Stimulated activated CD4-positive, alpha-beta T cell treated with anti-CD3 and anti-CD28 coated beads, Interleukin-2, amount 100 ng/mL, for 48 hours (primary cell): ENCODE measurements at regions not wholly inside any gene's neighbourhood (a gene's known extent, or its start where the extent isn't known, plus 50 kb on each side); places are given as distances from the start of the nearest gene placed in this dataset.

ENCODE experiments used
- DNase-seq, 2 donors: peaks; one replicate each; pipeline ENCODE4 v3.0.0-alpha.2; 2020

- DNase-seq = no peak
These were observed 140.1 kb upstream of the PARP11 start for GRCh38 chr12:4012977-4013968.

DNA sequence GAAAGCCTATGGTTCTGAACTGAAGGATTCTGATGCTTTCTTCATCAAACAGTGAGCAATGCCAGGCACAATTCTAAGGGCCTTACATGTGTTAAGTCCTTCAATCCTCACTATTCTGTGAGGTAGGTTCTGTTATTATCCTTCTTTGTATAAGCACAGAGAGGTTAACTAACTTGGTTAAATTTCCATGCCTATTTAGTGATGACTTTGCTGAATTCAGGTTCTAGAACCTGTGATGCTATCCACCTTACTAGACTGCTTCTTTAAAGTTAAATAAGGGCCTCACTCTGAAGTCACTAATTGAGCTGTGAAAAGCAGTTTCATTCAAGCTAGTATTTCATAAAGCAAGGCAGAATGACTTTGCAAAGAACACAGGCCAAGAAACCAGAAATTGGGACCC, 138.9 kb upstream of the PARP11 start:
- DNase-seq = no peak

DNA sequence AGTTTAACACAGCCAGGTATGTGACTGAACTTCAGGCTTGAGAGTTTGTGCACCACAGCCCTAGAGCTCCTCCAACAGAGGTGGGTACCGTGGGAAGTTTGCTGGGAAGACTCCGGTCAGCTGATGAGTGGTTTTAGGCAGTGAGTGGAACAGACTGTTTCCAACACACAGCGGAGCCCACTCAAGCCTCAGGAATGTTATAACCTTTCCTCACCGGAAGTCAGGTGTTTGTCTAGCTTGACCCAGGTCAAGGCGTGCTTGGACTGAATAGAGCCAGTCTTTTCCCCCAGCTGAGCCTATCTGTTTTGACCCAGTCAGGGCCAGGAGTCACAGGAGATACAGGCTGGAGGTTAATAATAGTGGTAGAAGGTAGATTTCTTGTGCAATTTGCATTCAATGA, 138.4 kb upstream of the PARP11 start:
- no peak for DNase-seq

DNA sequence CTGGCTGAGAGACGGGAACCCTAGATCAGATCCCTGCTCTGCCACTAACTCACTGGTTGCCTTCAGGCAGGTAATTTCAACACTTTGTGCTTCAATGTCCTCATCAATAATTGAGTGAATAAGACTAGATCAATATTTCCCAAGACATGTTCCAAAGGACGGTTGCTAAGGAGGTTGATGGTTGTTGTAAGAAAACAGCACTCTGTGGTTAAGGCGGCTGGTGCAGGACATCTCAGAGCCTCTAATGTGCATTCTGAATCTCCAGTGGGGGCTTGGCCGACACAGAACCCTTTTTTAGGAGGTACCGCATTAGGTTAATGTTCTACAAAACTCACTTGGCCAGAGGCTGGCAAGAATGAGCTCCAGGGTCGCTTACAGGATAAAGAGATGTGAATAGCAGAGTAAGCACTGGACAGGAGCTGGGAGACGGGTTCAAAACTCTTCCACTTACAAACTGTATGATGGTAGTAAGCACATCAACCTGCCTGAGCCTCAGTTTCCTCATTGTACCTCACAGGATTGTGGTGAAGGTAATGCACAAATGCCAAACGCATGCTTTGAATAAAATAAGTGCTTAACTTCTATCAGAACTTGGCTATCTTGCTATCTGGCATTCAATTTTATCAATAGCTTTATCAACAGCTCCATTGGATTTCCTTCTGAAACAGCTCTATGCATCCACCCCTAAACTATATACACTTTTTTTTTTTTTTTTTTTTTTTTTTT, 136.9 kb upstream of the PARP11 start:
- DNase-seq = no peak

GRCh38 chr12:4006743-4007142, 133.5 kb upstream of the PARP11 start:
- no peak for DNase-seq

GRCh38 chr12:4005851-4006430, 132.7 kb upstream of the PARP11 start:
- DNase-seq = no peak

DNA sequence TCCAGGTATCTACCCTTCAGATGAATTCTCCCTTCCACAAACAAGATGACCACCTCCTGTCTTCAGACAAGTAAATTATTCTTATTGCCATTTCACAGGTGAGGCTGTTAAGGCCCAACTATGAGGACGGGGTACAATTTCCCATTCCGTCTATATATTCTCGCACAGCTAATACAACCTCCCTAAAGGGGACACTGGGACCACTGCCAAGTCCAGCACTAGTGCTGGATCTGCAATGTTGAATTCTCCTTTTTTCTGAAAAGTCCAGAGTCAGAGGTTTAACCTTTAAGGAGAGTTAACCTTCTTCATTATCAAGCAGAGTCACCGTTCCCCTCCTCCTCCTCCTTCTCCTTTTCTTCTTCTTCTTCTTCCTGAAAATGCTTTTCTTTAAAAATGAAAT, 130.4 kb upstream of the PARP11 start:
- no peak for DNase-seq

- no peak for DNase-seq
These were observed 129.4 kb upstream of the PARP11 start for GRCh38 chr12:4002601-4003000.

DNA sequence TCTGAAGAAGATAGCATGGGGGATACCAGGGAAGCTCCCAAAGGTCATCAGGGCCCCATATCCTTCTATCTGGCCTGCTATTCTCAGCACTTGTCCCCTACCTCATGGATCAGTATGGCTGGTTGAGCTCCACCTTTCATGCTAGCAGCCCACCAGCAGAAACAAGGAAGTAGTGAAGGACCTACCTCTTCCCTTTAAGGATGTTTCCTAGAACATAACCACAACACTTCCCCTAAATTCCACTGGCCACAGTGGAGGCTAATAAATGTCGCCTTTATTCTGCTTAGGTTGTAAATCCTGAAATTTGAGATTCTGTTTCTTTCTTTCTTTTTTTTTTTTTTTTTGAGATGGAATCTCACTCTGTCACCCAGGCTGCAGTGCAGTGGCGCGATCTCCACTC, 128.6 kb upstream of the PARP11 start:
- no peak for DNase-seq

GRCh38 chr12:4001031-4001430, 127.8 kb upstream of the PARP11 start:
- no peak for DNase-seq

GRCh38 chr12:3999904-4000303, 126.7 kb upstream of the PARP11 start:
- DNase-seq = no peak

DNA sequence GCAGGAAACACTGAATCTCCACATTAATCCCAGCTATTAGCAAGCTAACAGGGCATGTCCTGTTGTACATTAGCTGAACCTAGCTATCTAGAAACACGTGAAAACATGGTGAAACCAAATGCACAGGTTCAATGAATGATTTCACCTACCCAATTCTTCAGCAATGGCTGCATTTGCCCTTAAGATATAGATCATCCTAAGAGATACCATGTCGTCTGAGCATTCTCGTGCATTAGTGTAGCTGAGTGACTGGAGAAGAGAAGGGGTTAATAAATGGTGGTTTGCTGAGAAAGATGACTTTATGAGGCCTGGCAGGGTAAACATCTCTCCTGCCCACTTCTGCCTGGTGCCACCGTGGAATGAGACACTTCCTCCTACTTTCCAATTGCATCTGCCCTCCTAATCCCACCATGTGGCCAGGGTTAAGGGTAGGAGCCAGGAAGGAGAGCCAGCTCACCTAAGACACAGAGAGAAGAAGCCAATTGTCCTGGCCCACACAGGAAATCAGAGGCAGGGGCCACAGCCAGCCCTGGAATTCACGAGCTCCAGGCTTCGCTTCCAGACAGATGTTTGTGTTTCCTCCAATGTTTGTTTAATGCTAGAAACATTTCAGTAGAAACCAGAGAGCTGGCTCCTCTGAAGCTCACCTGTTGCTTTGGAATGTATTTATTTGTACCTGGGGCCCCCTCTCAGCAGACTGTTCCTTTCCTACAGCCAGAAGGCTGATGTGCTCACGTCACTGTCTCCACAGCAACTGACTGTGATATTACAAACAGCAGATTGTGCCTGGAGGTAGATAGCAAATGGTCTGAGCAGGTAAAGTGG, 126.0 kb upstream of the PARP11 start:
- no peak for DNase-seq

DNA sequence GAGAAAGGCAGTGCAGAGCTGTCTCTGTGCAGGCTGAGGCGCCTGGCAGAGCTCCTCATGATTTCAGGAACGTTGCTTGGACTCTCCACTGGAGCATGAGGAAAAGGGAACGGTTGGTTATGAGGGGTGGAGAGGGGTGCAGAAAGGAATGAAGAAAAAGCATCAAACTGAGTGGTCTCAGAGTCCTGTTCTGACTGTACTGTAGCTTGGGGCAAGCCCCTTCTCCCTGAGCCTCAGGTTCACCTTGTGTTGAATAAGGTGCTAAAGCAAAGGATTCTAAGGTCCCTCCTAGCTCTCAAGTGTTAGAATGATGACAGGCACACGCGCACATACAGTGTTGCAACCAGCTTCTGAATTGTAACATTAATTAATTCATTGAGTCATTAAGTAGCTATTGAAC, 125.2 kb upstream of the PARP11 start:
- DNase-seq = no peak

- DNase-seq = no peak
These were observed 123.1 kb upstream of the PARP11 start for GRCh38 chr12:3996322-3996721.

GRCh38 chr12:3995306-3995705, 122.1 kb upstream of the PARP11 start:
- no peak for DNase-seq

DNA sequence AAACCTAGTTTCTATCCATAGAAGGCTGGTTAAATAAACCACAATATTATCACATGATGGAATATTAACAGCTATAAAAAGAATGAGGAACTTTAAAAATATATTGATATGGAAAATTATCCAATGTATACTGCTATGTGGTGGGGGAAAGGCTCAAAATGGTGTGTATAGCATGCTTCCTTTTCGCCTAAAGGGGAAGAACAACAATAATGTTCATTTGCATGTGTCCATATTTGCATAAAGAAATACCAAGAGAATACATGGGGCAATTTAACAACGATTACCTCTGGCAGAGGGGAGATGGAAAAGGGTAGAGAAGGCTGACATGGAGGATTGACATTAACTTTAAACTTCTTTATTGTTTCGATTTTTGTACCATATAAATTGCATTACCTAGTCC, 121.3 kb upstream of the PARP11 start:
- no peak for DNase-seq

GRCh38 chr12:3992945-3993344, 119.7 kb upstream of the PARP11 start:
- no peak for DNase-seq

GRCh38 chr12:3991798-3992580, 118.8 kb upstream of the PARP11 start:
- no peak for DNase-seq

- DNase-seq = no peak
These were observed 117.5 kb upstream of the PARP11 start for GRCh38 chr12:3990501-3991280.

- DNase-seq = no peak
These were observed 116.0 kb upstream of the PARP11 start for GRCh38 chr12:3989218-3989550.

GRCh38 chr12:3988519-3989217, 115.5 kb upstream of the PARP11 start:
- no peak for DNase-seq
